Fibroblast of upper back skin (primary cell): ENCODE measurements at regions not wholly inside any gene's neighbourhood (a gene's known extent, or its start where the extent isn't known, plus 50 kb on each side); places are given as distances from the start of the nearest gene placed in this dataset.
"Not testable (repeated sequence)": the region's sequence is repeated elsewhere in the genome, so short reads cannot be mapped to it uniquely, and the experiment has no call there.

Experiments
- DNase-seq: peaks from one replicate; pipeline ENCODE4 v3.0.0-alpha.2; 2013

DNA sequence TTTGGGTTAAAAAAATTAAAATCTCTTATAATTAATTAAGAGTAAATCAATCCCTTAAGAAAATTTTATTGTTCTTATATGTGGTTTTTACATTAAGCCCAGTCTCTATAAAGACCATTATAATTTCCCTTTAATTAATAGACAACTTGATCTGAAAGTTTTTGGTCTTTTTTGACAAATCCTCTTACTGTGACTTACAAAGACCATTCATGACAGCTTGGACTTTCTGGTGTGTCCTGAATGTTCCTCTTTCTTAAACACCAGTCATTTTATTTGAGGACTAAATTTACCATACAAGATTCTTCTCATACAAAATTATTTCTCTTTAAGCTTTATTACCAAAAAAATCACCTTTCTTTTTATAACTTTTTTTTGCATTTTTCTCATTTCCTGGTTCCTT is 368.3 kb downstream of the ADGRD1 start:
- no peak for DNase-seq

DNA sequence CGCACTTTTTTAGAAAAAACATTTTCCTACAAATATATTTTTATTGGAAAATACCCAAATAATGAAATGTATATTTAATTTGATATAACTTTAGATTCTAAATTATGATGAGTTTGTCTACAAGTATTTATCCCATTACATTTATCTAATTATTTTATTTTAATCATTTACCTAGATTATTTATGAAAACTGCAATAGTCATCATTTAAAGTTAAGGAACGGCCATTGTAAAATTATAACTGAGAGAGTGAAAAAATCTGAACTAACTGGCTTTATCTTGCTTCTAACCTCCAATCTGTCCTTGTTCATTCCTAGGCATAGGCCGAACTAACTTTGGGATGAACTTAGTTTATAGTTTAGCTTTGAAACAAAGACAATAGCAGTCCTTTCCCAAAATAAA is 368.8 kb downstream of the ADGRD1 start:
- not testable (repeated sequence) for DNase-seq

DNA sequence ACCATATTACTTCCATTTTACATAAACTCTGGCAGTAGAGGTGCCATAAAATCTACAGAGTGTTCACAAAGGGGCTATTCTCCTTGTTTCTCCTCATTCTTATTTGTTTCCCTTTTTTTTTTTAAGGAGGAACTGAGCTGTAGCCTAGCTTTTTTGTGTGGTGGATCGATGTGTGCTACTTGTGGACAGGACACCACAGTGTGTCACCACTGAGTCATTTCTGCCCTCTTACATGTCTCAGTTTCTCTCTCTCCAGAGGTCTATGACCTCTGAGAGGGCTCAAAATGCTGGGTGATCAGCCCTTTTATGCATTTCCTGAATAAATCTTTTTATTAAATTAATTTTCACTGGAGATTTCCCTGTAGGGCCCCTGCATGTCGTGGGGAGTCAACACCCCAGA is 370.2 kb downstream of the ADGRD1 start:
- no peak for DNase-seq

DNA sequence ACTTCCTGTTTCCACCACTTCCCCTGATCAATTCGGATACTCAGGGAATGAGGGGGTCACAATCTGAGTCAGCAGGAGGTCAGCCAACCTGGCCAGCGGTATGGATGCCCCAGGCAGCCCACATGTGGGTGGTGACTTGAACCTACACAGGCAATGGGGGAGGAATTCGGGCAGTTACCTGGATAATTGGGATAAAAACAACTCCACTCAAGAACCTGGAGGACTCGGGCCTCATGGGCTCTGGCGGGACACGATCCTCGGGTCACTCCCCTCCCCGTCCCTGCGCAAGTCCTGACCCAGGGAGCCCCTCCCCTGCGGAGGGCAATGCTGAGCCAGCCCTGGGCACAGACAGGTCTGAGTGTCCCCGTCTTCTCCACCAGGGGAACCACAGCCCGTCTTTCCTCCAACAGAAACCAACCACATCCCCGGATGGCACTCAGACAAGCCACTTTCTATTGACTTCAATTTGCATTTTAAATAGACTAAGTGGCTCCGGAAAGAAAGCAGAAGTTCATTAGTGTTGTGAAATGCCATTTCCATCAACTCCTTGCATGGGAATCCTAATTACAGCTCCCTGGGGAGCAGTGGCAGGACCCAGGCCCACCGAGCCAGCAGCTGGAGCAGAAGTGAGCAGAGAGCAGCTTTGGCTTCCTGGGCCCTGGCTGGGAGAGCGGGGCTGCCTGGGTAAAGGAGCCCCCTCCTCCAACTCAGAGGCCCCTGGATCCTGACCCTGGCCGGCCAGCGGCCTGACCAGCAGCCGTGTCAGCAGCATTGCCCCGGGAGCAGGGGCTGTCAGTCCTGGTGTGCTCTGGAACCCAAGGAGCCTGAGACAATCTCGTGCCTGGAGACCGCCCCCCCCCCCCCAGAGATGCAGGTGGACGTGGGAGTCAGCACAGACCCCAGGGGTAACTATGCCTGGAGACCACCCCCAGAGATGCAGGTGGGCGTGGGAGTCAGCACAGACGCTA is 374.1 kb downstream of the ADGRD1 start:
- DNase-seq: no peak

DNA sequence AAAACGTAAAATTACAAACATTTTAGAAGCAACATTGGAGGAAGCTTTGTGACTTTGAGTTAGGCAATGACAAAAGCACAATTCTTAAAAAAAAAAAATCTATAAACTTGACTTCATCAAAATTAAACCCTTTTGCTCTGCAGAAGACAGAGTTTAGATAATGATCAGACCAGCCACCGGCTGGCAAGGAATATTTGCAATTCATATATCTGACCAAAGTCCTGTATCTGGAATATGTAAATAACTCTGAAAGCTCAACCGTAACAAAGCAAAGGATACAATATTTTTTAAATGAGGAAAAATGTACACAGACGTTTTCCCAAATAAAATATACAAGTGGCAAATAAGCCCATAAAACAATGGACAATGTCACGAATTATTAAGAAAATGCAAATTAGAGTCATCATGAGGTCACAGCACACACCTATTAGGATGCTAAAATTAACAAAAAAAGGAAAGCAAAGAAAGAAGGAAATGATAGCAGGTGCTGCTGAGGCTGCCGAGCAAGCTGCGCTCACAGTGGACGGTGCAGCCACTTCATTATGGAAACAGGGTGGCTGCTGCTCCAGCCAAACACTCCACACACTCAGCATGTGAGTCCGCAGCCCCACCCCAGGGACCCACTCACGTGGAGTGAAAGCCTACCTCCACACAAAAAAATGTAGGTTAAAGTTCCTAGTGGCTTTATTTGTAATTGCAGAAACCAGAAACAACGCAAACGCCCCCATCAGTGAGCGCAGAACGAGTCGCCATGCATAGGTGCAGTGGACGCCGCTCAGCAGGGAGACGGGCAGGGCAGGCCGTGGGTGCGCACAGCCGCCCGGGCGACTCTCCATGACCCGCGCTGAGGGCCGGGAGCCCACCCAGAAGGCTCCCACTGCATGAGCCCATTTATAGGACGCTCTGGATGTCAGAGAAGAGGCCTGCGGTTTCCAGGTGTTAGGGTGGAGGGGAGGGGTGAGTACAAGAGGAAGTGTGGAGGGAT is 375.4 kb downstream of the ADGRD1 start:
- not testable (repeated sequence) for DNase-seq

DNA sequence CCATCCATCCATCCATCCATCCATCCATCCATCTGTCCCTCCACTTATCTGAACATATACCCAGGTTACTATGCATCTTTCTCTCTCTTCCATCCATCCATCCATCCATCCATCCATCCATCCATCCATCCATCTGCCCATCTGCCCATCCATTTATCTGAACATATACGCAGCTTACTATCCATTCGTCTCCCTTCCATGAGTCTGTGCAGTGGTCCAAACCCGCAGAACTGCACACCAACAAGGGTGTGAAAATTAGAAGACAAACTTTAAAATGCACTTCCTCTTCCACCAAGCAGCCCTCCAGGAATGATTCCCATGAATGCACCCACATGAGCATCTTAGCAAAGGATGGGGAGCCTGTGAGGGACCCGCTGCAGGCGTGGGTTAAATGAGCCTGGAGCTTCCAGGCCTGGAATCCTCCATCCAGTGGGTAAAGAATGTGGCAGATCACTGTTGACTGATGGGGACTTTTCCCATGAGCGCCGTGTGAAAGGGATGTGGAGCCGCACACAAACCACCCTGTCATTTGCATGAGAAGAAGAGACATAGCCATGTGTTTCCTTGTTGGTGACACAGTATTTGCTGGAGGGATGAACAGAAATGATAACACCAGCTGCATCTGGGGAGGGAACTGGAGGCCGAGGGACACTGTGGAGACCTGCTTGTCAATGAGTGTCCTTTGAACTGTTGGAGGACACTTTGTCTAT is 376.6 kb downstream of the ADGRD1 start:
- no peak for DNase-seq

DNA sequence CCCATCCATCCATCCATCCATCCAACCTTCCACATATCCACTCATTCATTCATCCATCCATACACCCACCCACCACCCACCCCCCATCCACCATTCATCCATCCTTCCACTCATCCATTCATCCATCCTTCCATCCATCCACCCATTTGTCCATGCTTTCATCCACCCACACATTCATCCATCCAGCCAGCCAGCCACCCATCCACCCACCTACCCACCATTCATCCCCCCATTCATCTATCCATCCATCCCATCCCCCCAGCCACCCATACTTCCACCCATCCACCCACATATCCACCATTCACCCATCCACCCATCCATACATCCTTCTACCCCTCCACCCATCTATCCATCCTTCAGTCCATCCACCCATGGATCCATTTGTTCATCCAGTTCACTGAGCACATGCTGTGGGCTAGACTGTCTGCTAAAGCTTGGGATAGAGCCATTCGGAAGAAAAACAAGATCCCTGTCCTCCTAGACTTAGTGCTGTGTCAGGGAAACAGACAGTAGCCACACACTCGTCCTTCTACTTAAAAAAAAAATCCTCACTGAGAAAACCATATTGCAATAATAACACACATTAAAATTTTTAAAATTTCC is 377.5 kb downstream of the ADGRD1 start:
- no peak for DNase-seq

DNA sequence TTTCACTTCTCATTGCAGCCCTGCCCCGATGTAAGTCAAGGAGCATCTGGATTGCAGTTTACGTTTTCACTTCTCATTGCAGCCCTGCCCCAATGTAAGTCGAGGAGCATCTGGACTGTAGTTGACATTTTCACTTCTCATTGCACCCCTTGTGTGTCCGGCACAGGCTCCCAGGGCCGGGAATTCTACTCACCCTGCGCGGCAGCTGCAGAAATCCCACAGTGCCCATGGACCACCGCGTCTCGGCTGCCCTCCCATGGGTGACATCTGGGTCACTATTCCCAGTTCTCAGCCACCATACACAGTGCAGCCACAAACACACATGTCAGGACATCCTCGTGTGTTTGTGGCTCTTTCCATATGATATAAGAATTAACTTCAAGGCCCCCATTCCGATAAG is 378.5 kb downstream of the ADGRD1 start:
- no peak for DNase-seq

DNA sequence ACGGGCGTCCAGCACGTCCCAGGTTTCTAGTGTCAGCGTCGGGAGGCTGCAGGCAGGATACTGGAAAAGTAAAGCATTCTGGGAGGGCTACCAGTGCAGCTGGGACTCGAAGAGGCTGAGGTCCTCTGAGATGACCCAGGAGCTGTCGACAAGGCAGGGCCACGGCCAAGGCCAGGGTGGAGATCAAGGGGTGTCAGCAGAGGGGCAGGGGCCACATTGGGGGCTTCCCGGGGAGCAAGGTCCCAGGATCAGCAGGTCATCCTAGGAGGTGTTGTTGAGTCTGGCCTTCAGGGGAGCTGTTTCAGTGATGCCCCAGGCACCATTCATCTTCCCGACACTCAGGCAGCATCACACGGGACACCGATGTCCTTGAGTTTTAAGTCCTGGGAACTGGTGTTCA is 377.8 kb upstream of the SFSWAP start:
- no peak for DNase-seq

DNA sequence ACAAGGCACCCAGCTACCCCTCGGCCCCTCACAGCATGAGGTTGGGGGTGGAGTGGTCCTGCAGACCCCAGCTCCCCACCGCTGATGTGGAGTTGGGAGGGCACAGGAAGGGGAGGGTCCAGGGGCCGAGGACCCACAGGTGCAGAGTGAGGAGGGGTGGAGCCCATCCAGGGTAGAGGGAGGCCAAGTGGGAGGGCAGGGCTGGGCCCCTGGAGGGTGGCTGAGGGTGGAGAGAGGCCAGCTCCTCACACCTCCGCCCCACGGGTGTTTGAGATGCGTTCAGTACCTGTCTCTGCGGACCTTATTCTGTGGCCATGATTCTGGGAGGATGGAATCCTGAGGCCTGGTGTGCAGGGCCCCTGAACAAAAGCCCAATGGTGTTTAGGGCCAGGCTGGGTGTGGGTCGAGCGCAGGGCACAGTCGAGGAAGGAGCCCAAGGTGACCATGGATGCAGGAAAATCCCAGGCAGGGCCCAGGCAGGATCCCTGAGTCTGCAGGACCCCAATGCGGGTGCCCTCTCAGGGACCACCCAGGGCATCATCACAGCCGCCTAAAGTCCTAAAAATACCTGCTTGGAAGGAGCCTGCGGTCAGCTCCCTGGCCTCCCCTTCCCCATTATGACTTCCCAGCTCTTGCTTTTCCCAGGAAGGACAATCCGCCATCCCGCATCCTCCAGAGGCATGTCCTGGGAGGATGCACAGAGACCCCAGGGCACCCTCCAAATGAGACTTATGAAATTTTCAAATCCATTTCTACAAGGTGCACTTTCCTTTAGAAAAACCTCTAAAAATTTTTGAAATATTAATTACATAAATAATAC is 377.1 kb upstream of the SFSWAP start:
- no peak for DNase-seq

DNA sequence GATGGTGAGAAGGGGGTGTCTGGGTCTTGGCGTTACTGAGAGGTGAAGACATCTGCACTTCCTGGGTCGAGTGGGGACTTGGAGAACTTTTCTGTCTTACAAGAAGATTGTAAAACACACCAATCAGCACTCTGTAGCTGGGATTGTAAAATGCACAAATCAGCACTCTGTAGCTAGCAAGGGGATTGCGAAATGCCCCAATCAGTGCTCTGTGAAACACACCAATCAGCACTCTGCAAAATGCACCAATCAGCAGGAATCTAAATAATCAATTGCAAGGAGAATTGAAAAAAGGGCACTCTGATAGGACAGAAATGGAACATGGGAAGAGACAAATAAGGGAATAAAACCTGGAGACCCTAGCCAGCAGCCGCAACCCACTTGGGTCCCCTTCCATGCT is 376.1 kb upstream of the SFSWAP start:
- no peak for DNase-seq

DNA sequence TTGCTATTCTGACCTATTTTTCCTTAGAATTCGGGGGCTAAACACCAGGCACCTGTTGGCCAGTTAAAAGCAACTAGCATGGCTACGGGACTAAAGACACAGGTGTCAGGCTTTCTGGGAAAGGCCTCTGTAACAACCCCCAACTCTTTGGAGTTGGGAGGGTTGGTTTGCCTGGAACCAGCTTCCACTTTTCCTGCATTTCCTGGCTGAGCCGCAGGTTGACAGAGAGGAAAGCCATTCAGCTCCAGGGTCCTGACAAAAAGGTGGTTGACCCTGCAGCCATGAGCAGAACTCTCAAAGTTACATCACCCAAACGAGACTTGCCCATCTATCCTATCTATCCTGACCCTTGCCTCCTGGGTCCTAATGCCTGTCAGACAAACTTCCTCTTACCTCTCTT is 375.4 kb upstream of the SFSWAP start:
- DNase-seq: no peak

DNA sequence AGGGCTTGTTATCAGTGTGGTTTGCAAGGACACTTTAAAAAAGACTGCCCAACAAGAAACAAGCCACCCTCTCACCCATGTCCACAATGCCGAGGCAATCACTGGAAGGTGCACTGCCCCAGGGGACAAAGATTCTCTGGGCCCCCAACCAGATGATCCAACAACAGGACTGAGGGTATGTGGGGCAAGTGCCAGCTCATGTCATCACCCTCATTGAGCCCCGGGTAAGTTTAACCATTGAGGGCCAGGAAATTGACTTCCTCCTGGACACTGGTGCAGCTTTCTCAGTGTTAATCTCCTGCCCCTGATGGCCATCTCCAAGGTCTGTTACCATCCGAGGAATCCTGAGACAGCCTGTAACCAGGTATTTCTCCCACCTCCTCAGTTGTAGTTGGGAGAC is 373.0 kb upstream of the SFSWAP start:
- DNase-seq: not testable (repeated sequence)

DNA sequence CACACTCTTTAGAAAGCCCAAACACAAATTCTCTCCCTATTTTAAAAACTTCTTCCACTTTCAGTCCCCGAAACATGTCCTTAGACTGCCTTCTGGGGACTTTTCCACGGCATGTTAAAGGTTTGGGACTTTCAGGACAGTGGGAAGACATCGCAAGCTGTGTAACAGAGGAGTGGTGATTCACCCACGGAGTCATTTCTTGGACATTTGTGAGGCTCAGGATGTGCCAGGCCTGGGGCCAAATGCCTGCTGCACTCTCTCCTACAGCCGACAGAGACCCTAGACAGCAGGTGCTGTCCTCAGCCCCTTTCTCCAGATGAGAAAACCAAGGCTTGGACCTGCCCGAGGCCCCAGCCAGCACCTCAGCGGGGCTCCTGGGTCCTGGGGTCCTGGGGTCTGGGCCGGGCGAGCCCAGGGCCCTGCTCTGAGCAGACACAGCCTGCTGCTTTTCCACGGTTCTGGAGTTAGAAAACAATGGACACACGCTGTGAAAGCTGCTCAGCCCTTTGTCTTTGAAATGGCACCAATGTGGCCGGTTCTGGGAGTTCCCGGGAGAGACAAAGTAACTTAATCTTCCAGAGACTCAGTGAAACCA is 370.2 kb upstream of the SFSWAP start:
- no peak for DNase-seq

DNA sequence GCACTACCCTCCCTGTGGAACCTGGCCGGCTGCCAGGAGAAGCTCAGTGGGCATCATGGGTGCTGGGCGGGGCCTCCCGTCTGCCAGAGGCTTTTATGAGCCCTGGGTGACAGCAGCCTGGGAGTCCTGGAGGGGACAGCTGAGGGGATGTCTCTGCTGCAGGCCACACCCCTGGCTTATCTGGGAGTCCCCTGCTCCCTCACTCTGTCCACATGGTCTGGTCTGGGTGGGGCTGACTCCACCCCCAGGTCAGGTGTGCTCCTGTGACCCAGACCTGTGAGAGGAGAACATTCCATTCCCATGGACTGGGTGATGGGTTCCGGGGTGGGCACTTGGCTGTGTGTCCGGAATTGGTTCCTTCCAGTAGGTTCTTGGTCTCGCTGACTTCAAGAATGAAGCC is 369.3 kb upstream of the SFSWAP start:
- not testable (repeated sequence) for DNase-seq

DNA sequence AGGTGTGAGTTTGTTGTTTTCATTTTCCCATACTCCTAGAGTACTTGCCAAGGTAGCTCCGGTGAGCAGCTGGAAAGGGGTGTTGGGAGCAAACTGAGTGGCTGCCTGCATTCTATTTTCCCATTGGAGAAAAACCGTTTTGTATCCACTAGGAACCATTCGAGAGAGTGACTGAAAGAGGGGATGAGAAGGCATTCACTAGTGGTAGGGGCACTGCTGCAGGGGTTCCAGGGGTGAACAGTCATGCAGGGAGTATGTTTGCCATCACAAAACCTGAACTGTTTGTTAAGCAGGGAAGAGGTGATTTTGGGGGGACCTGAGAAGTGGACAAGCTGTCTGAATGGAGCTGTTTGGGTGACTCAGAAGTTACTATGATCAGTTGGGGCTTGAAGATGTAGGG is 367.5 kb upstream of the SFSWAP start:
- not testable (repeated sequence) for DNase-seq

DNA sequence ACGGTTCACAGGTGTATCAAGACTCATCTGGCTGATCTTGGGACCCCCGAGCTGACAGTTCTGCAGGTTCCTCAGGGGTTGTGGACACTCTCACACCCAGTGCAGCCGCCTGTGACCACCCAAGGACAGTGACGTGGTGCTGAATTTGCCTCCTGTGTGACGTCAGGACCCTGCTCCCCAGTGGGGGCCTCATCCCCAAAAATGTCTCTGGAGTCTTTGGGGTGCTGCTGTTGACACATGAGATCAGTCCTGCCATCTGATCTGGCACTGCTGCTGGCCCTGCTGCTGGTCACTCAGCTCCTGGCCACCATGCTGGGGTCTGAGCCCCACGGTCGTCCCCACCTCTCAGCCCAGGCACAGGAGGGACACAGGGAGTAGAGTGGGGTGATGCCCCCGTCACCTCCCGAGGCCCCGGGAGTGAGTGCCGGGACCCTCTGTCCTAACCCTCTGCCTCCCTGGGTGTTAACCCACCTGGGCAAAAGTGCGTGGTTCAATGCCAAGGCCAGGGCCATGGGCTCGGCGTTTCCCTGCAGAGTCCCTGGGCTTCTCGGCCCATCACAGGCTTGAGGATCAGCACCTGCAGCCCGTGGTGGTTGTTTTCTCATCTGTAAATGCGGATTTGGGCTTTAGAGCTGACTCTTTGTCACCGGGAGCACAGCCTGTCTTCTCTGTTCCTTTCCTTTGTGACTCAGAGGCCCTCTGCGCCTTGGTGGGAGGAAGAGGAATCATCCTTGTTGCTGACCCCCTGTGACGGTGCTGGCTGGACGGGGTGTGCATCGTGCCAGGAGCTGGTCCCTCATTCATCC is 366.0 kb upstream of the SFSWAP start:
- not testable (repeated sequence) for DNase-seq

DNA sequence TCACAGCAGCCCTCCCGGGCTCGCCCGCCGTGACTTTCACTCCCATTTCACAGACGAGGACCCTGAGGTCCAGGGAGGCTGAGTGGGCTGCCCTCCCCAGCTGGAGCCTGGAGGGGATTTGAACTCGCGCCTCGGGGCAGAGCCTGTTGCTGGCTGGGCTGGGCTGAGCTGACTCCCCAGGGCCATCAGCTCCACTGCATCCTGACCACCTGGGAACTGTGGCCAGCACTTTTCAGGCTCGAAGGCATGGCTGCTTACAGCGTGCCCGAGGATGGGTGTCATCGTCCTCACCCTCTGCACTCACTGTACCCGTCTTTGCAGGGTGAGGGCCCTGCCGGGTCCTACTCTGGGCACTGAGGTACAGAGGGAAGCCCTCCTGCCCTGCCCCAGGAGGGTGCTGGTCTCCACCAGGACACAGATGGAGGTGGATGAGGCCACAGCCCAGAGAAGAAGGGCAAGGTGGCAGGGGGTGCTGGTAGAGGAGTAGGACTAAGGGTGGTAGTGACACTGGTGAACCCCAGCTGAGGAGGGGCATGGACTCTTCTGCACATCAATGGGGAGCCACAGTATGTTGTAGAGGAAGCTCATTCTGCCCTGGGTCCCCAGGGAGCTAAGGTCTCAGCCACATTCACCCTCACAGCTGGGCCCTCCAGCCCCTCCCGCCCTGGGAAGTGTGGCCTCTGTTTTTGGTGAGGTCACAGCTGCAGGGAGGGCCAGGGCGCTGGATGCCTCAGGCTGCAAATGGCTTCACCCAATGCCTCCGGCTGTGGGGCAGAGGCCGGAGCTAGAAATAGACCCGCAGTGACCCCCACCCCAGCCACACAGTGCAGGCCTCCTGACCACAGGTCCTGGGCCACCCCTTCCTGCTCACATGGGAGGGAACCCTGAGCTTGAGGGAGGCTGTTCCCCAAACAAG is 365.1 kb upstream of the SFSWAP start:
- DNase-seq: no peak
